Germinal center (tissue), 1 donor: ENCODE measurements at regions not wholly inside any gene's neighbourhood (a gene's known extent, or its start where the extent isn't known, plus 50 kb on each side); places are given as distances from the start of the nearest gene placed in this dataset.
"Not testable (repeated sequence)": the region's sequence is repeated elsewhere in the genome, so short reads cannot be mapped to it uniquely, and the experiment has no call there.

ENCODE experiments used
- DNase-seq: peaks from one replicate; pipeline ENCODE4 v3.0.0; 2012; ENCODE audit warnings: mixed read lengths, low spot score

- DNase-seq, result no peak
These were observed 372.9 kb upstream of the FAR2 start for GRCh38 chr12:28776220-28776619.

- DNase-seq, result no peak
These were observed 372.1 kb upstream of the FAR2 start for GRCh38 chr12:28776913-28777422.

GRCh38 chr12:28777603-28778365 is 371.3 kb upstream of the FAR2 start:
- DNase-seq, result no peak

- DNase-seq, result no peak
These were observed 369.0 kb upstream of the FAR2 start for GRCh38 chr12:28780096-28780495.

GRCh38 chr12:28780960-28781359 is 368.1 kb upstream of the FAR2 start:
- DNase-seq, result no peak

GRCh38 chr12:28781671-28782652 is 367.1 kb upstream of the FAR2 start:
- DNase-seq, result no peak

GRCh38 chr12:28782812-28783211 is 366.3 kb upstream of the FAR2 start:
- DNase-seq, result no peak

- no peak for DNase-seq
These were observed 361.9 kb upstream of the FAR2 start for GRCh38 chr12:28787151-28787550.

GRCh38 chr12:28788256-28788655 is 360.8 kb upstream of the FAR2 start:
- DNase-seq, result not testable (repeated sequence)

GRCh38 chr12:28793581-28794151 is 355.4 kb upstream of the FAR2 start:
- DNase-seq, result no peak

- no peak for DNase-seq
These were observed 354.9 kb upstream of the FAR2 start for GRCh38 chr12:28794211-28794610.

- no peak for DNase-seq
These were observed 354.3 kb upstream of the FAR2 start for GRCh38 chr12:28794786-28795185.

GRCh38 chr12:28795311-28795710 is 353.8 kb upstream of the FAR2 start:
- no peak for DNase-seq

GRCh38 chr12:28799348-28799747 is 349.7 kb upstream of the FAR2 start:
- DNase-seq, result no peak

- no peak for DNase-seq
These were observed 348.9 kb upstream of the FAR2 start for GRCh38 chr12:28800129-28800528.

GRCh38 chr12:28802706-28803438 is 346.2 kb upstream of the FAR2 start:
- no peak for DNase-seq

GRCh38 chr12:28807535-28807934 is 341.5 kb upstream of the FAR2 start:
- no peak for DNase-seq

GRCh38 chr12:28811457-28811856 is 337.6 kb upstream of the FAR2 start:
- DNase-seq, result no peak

GRCh38 chr12:28814246-28814645 is 334.8 kb upstream of the FAR2 start:
- no peak for DNase-seq

- no peak for DNase-seq
These were observed 331.6 kb upstream of the FAR2 start for GRCh38 chr12:28817524-28817923.

- DNase-seq, result no peak
These were observed 324.8 kb upstream of the FAR2 start for GRCh38 chr12:28824193-28824846.
